ENCODE measurements at regions not wholly inside any gene's neighbourhood (a gene's known extent, or its start where the extent isn't known, plus 50 kb on each side); places are given as distances from the start of the nearest gene placed in this dataset.

- Histone ChIP-seq H3K4me2 (ENCODE audit: low read depth, low read length) (no peak overlapping the region), H3K4me3 (replicated peaks in 1 of 3; ENCODE audit: insufficient read depth in 1 of 3, low read depth in 2 of 3, low read length in 3 of 3) (no peak overlapping the region), H3K27ac (ENCODE audit: extremely low read length, insufficient read depth, low read length) (no peak overlapping the region), H4K20me1 (ENCODE audit: insufficient read depth, low read length) (no peaks in the 10 kb centered on the region), H3K27me3 (ENCODE audit: control insufficient read depth in 1 of 2, insufficient read depth in 2 of 2, low read length in 2 of 2) (no peaks in the 10 kb centered on the region), H2AFZ (ENCODE audit: low read length) (no peak overlapping the region), H3K36me3 (replicated peaks in 1 of 2; ENCODE audit: control insufficient read depth in 1 of 2, insufficient read depth in 2 of 2, low read length in 2 of 2) (no peaks in the 10 kb centered on the region), H3K9ac (ENCODE audit: insufficient read depth, low read depth, low read length) (no peak overlapping the region), H3K79me2 (ENCODE audit: insufficient read depth, low read length) (no peaks in the 10 kb centered on the region), H3K4me1 (ENCODE audit: insufficient read depth, low read length) (no peaks in the 10 kb centered on the region), H3K9me3 (ENCODE audit: low read length) (no peaks in the 10 kb centered on the region)
- FAIRE-seq, result no peak
- TF ChIP-seq ZFP36L2 (CRISPR knock-in tag; IDR thresholded peaks at IDR 0.05), result no peak
- TF ChIP-seq ZNF232 (CRISPR knock-in tag; IDR thresholded peaks at IDR 0.05; ENCODE audit: borderline replicate concordance), result no peak
- no peak for TF ChIP-seq PBX3 (CRISPR knock-in tag; IDR thresholded peaks at IDR 0.05; ENCODE audit: borderline replicate concordance)
- TF ChIP-seq GABPA (IDR thresholded peaks at IDR 0.05; ENCODE audit: low read depth, low read length), result no peak
- no peak for TF ChIP-seq GABPA (CRISPR knock-in tag; IDR thresholded peaks at IDR 0.05; ENCODE audit: low read depth)
- no peak for TF ChIP-seq KLF16 (CRISPR knock-in tag; IDR thresholded peaks at IDR 0.05)
- TF ChIP-seq DNMT3B (CRISPR knock-in tag; conservative IDR thresholded peaks at IDR 0.05), result no peak
- TF ChIP-seq TBL1XR1 (IDR thresholded peaks at IDR 0.05; ENCODE audit: borderline replicate concordance, low read length, partially characterized antibody), result no peak
- TF ChIP-seq ZNF670 (CRISPR knock-in tag; IDR thresholded peaks at IDR 0.05; ENCODE audit: borderline replicate concordance), result no peak
- TF ChIP-seq ZNF513 (CRISPR knock-in tag; conservative IDR thresholded peaks at IDR 0.05), result no peak
- no peak for TF ChIP-seq ZNF687 (CRISPR knock-in tag; IDR thresholded peaks at IDR 0.05)
- no peak for DNase-seq (ENCODE audit: low spot score)
- ChIA-PET POLR2A (no interaction called here), CTCF (ENCODE audit: low intra/inter-chr PET ratio, low total read pairs) (no interaction called here)
- ATAC-seq, result no peak
- in situ Hi-C loops (cut with HindIII; ENCODE audit: extremely low pct_ligation_motif_present, low pct_unique_long_range_greater_than_20kb) (no loop called here), intact Hi-C loops (cut with micrococcal nuclease; ENCODE audit: unreplicated experiment) (no loop called here)
- BruUV-seq (replicated peaks), result no TSS peak
- WGBS (ENCODE audit: low lambda C conversion rate), result 0% methylated on average over 1 of the region's 1 CpG
Observed at GRCh38 chr5:148708854-148709253, 54.5 kb upstream of the HTR4 start.

Data from HepG2 (cell line).